ENCODE measurements at regions not wholly inside any gene's neighbourhood (a gene's known extent, or its start where the extent isn't known, plus 50 kb on each side); places are given as distances from the start of the nearest gene placed in this dataset.

DNA sequence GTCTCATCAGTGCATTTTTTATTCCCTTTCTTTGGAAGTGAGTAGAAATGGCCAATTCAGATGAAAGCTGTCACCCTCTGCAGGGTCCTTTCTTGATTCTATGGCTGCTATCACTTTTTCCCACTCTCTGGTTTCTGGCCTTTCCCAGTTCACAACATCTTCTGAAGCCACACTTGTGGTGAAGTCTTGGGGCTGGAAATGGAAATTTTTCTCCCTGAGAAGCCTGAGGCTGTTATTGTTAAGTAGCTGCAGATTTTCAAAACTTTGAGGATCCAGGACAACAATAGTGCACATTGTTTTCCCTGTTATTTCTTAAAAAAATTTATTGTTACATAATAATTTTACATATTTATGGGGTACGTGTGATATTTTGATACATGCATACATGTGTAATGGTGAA is 250.3 kb upstream of the RASGRP1 start:
- H3K4me1 ChIP-seq (ENCODE audit: control insufficient read depth, insufficient read depth, low read length): peaks cover 7% of the 10 kb centered on the region
- no peaks in the 10 kb centered on the region for H3K9me3 ChIP-seq (ENCODE audit: control insufficient read depth, insufficient read depth, low read depth, low read length)
- no peaks in the 10 kb centered on the region for H3K36me3 ChIP-seq (ENCODE audit: control insufficient read depth, insufficient read depth, low read length)
- H3K27me3 ChIP-seq (ENCODE audit: control insufficient read depth, insufficient read depth, low read length): no peaks in the 10 kb centered on the region
- ATAC-seq (no peak), DNase-seq (ENCODE audit: low read depth, low spot score) (no peak)
- no TSS peak for BruUV-seq (replicated peaks)
- H3K27ac ChIP-seq (ENCODE audit: low read length): no peak overlapping the region
- CTCF ChIA-PET: no interaction called here
- POLR2A ChIA-PET: interaction anchor here (0.6 to 0.7 kb wide), 2 partner anchors 80 to 337 kb away, joined by 3 to 6 read pairs; no protein-coding TSS in a partner anchor
- no peak overlapping the region for H3K4me3 ChIP-seq (ENCODE audit: low read depth in 2 of 2, low read length in 2 of 2)
- TF ChIP-seq SIN3A (IDR thresholded peaks at IDR 0.05; ENCODE audit: borderline replicate concordance, insufficient read depth, low read depth, low read length) (no peak), POLR2AphosphoS5 (IDR thresholded peaks at IDR 0.05; ENCODE audit: low read depth, low read length) (no peak), TCF7L2 (IDR thresholded peaks at IDR 0.05; ENCODE audit: low read depth, low read length) (no peak)
- TF ChIP-seq, protein P1, sequence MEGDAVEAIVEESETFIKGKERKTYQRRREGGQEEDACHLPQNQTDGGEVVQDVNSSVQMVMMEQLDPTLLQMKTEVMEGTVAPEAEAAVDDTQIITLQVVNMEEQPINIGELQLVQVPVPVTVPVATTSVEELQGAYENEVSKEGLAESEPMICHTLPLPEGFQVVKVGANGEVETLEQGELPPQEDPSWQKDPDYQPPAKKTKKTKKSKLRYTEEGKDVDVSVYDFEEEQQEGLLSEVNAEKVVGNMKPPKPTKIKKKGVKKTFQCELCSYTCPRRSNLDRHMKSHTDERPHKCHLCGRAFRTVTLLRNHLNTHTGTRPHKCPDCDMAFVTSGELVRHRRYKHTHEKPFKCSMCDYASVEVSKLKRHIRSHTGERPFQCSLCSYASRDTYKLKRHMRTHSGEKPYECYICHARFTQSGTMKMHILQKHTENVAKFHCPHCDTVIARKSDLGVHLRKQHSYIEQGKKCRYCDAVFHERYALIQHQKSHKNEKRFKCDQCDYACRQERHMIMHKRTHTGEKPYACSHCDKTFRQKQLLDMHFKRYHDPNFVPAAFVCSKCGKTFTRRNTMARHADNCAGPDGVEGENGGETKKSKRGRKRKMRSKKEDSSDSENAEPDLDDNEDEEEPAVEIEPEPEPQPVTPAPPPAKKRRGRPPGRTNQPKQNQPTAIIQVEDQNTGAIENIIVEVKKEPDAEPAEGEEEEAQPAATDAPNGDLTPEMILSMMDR (IDR thresholded peaks at IDR 0.05): no peak
- TF ChIP-seq, protein P2, sequence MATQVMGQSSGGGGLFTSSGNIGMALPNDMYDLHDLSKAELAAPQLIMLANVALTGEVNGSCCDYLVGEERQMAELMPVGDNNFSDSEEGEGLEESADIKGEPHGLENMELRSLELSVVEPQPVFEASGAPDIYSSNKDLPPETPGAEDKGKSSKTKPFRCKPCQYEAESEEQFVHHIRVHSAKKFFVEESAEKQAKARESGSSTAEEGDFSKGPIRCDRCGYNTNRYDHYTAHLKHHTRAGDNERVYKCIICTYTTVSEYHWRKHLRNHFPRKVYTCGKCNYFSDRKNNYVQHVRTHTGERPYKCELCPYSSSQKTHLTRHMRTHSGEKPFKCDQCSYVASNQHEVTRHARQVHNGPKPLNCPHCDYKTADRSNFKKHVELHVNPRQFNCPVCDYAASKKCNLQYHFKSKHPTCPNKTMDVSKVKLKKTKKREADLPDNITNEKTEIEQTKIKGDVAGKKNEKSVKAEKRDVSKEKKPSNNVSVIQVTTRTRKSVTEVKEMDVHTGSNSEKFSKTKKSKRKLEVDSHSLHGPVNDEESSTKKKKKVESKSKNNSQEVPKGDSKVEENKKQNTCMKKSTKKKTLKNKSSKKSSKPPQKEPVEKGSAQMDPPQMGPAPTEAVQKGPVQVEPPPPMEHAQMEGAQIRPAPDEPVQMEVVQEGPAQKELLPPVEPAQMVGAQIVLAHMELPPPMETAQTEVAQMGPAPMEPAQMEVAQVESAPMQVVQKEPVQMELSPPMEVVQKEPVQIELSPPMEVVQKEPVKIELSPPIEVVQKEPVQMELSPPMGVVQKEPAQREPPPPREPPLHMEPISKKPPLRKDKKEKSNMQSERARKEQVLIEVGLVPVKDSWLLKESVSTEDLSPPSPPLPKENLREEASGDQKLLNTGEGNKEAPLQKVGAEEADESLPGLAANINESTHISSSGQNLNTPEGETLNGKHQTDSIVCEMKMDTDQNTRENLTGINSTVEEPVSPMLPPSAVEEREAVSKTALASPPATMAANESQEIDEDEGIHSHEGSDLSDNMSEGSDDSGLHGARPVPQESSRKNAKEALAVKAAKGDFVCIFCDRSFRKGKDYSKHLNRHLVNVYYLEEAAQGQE (IDR thresholded peaks at IDR 0.05; ENCODE audit: insufficient read depth in 1 of 2, low read depth in 2 of 2, low read length in 1 of 2): no peak
- in situ Hi-C loops (cut with HindIII; ENCODE audit: low pct_unique_long_range_greater_than_20kb, low sequenced_read_pairs) (no loop called here), intact Hi-C loops (cut with micrococcal nuclease; ENCODE audit: unreplicated experiment) (loop anchor here (5.0 to 10.0 kb wide), 4 partner anchors 110 to 767 kb away; partner anchors contain the start of gene THBS1)

DNA sequence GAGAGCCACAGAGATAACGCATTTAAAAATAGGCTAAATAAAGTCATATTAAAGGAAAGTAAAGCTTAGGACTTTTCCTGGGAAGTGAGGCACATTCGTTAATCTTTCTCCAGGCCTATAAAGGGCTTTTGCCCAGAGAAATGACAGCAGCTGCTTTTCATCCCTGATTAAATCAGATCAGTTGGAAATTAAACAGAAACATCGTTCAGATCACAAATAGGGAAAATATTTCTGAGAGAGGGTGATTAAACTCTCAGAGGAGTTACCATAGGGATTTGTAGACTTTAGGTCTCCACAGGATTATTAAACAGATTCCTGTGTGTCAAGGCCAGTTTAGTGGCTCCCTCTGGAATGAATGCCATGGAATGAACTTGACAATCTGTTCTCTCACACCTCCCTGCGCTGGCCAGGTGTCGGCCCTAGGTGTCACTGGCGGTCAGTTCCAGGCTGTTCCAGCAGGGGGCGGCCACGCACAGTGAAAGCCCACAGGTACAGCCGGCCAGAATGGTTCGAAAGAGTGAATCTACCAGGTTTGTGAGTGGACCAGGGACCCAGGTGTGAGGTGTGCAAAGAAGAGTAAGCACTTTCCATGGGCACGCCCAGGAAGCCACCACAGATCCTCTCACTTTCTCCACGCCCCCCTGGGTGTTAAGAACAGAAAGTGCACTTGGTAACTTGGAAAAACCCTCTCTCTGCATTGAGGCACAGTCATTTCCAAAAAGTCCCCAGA is 253.0 kb upstream of the RASGRP1 start:
- CTCF ChIA-PET: no interaction called here
- POLR2A ChIA-PET: no interaction called here
- peaks cover 7% of the 10 kb centered on the region for H3K4me1 ChIP-seq (ENCODE audit: control insufficient read depth, insufficient read depth, low read length)

More for the DNA sequence above, 253.0 kb upstream of the RASGRP1 start:
- intact Hi-C loops (cut with micrococcal nuclease; ENCODE audit: unreplicated experiment): loop anchor here (5.0 to 10.0 kb wide), 4 partner anchors 113 to 765 kb away; partner anchors contain the start of gene THBS1
- no TSS peak for BruUV-seq (replicated peaks)
- H3K27me3 ChIP-seq (ENCODE audit: control insufficient read depth, insufficient read depth, low read length): no peaks in the 10 kb centered on the region
- H3K36me3 ChIP-seq (ENCODE audit: control insufficient read depth, insufficient read depth, low read length): no peaks in the 10 kb centered on the region
- DNase-seq (ENCODE audit: low read depth, low spot score): peak; percentile 50
- peak; percentile 99 for ATAC-seq
- peak overlapping the region; percentile 34; the same call in 1 of the 2 replicates for H3K27ac ChIP-seq (ENCODE audit: low read length)
- no peak overlapping the region for H3K4me3 ChIP-seq (ENCODE audit: low read depth in 2 of 2, low read length in 2 of 2)
- H3K9me3 ChIP-seq (ENCODE audit: control insufficient read depth, insufficient read depth, low read depth, low read length): no peaks in the 10 kb centered on the region
- TF ChIP-seq, protein P1 (IDR thresholded peaks at IDR 0.05): peak; percentile 98
- no peak for TF ChIP-seq TCF7L2 (IDR thresholded peaks at IDR 0.05; ENCODE audit: low read depth, low read length)
- in situ Hi-C loops (cut with HindIII; ENCODE audit: low pct_unique_long_range_greater_than_20kb, low sequenced_read_pairs): no loop called here

Measured in Panc1 (cell line).